KG1 (cell line): ENCODE measurements at regions not wholly inside any gene's neighbourhood (a gene's known extent, or its start where the extent isn't known, plus 50 kb on each side); places are given as distances from the start of the nearest gene placed in this dataset.
"Not testable (repeated sequence)": the region's sequence is repeated elsewhere in the genome, so short reads cannot be mapped to it uniquely, and the experiment has no call there.

Experiments used
- DNase-seq: peaks from one replicate; lab custom pipeline; 2025; lab: John Stamatoyannopoulos, UW

- no peak for DNase-seq
Observed at GRCh38 chr9:129313331-129313955, 135.4 kb upstream of the IER5L start.

GRCh38 chr9:129312251-129313122 is 134.4 kb upstream of the IER5L start:
- DNase-seq = no peak

- no peak for DNase-seq
Observed at GRCh38 chr9:129311643-129312042, 133.6 kb upstream of the IER5L start.

GRCh38 chr9:129310666-129311350 is 132.7 kb upstream of the IER5L start:
- DNase-seq = no peak

GRCh38 chr9:129309906-129310305 is 131.8 kb upstream of the IER5L start:
- no peak for DNase-seq

- no peak for DNase-seq
Observed at GRCh38 chr9:129309041-129309430, 131.0 kb upstream of the IER5L start.

DNA sequence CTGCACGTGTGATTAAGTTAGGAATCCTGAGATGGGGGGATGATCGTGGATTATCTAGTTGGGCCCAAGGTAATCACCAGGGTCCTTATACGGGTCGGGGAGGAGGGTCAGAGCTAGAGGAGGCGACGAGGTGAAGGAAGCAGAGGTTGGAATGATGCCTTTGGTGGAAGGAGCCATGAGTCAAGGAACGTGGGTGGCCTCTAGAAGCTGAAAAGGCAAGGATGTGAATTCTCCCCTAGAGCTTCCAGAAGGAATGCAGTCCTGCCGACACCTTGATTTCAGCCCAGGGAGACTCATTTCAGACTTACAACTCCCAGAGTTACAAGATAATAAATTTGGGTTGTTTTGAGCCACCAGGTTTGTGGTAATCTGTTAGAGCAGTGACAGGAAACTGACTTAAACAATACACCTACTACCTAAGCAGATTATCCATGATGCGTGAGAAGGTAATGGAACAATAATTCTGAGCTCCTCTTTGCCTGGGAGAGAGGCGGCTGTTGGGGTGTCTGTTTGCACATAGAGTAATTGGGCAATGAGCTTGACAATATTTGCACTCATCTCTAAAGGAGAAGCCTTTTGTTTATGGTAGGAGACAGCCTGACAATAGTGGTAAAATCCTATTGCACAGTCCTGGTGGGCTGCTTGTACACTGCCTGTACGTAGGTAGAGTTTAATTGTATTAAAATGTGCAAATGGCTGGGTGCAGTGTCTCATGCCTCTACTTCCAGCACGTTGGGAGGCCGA is 129.3 kb upstream of the IER5L start:
- no peak for DNase-seq

GRCh38 chr9:129306318-129306973 is 128.4 kb upstream of the IER5L start:
- DNase-seq = no peak

DNA sequence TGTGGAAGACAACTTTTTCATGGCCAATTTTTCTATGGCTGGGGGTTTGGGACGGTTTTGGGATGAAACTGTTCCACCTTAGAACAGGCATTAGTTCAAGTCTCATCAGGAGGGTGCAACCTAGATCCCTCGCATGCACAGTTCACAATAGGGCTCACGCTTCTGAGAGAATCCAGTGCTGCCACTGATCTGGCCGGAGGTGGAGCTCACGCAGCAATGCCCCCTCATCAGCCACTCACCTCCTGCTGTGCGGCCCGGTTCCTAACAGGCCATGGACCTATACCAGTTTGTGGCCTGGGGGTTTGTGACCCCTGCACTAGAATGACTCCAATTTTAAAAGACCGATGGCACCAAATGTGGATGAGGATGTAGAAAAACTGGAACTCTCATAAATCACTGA is 127.2 kb upstream of the IER5L start:
- no peak for DNase-seq

DNA sequence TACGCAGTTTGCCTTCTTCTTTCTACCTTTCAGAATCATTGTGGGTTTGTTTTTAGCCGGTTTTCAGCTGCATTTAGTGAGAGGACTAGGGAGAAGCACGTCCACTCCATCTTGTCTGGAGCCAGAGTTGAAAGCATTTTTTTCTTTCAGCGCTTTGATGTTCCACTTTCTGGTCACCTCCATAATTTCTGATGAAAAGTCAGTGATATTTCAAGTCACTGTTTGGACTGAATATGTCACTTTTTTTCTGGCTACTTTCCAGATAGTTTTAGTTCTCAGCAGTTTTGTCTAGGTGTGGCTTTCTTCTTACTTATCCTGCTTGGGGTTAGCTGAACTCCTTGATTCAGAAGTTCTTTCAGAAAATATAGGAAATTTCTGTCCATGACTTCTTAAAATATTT is 123.9 kb upstream of the IER5L start:
- no peak for DNase-seq

DNA sequence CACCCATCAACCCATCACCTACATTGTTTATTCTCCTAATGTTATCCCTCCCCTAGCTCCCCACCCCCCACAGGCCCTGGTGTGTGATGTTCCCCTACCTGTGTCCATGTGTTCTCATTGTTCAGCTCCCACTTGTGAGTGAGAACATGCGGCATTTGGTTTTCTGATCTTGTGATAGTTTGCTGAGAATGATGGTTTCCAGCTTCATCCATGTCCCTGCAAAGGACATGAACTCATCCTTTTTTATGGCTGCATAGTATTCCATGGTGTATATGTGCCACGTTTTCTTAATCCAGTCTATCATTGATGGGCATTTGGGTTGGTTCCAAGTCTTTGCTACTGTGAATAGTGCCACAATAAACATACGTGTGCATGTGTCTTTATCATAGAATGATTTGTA is 118.1 kb upstream of the IER5L start:
- not testable (repeated sequence) for DNase-seq

DNA sequence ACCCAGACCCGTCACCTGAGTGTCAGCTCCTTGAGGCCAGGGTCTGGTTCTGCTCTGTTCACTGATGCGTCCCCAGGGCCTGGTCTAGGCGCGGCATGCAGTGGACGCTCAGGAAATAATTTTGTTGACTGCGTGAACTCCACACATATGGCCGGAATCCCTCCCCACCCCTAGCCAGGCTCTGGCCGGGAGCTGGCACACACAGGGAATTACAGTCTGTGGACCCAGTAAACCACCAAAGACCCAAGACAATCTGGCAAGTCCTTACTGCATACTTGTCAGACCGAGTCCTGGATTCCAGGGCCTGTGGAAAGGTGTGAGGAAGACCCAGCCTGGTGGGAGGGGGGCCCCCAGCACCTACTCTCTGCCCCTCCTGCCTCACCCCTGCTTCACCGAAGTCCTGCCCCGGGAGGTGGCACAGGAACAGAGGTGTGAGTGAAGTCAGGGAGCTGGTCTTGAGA is 113.0 kb upstream of the IER5L start:
- DNase-seq = no peak

DNA sequence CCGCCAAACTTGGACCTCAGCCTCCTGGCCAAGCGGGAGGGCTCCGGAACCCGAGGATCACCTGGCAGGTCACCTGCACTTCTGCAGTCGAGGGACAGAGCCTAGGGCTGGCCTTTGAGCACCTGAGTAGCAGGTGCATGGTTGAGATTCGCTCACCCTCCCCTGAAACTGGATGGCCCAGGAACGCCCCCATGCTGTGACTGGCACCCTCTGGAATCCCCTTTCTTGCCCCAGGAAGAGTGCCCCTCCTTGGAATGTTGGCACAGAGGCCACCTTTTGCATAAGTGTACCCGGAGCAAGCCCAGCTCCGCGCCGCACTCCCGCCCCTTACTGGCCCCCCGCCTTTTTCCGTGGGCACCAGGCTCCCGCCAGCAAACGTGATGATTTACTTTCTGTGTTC is 112.5 kb upstream of the IER5L start:
- no peak for DNase-seq

GRCh38 chr9:129289883-129290282 is 111.8 kb upstream of the IER5L start:
- DNase-seq = no peak

DNA sequence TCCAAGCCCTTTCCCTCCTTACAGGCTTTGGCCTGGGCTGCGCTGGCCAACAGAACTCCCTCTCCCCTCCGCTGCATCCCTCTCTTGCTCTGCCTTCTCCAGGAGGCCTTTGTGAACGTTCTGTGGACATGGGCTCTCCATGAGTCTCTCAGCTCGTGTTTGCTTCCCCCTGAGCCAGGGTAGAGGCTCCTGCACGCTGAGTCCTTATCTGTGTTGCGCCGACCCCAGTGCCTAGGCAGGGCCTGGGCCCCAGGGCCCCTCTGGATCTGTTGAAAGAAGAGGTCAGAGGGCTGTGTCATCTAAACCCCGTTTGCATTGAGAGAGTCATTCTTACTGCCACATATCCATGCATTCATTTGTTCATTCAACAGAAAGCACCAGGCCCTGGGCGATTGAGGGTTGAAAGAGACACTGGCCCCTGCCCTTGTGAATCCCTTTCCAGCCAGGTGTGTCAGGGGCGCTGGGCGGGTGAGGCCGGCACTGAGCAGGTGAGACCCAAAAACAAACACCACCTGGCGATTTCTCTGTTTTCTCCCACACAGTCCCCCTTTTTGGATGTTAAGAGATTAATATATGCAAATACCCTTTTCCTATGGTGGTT is 111.2 kb upstream of the IER5L start:
- DNase-seq = no peak

DNA sequence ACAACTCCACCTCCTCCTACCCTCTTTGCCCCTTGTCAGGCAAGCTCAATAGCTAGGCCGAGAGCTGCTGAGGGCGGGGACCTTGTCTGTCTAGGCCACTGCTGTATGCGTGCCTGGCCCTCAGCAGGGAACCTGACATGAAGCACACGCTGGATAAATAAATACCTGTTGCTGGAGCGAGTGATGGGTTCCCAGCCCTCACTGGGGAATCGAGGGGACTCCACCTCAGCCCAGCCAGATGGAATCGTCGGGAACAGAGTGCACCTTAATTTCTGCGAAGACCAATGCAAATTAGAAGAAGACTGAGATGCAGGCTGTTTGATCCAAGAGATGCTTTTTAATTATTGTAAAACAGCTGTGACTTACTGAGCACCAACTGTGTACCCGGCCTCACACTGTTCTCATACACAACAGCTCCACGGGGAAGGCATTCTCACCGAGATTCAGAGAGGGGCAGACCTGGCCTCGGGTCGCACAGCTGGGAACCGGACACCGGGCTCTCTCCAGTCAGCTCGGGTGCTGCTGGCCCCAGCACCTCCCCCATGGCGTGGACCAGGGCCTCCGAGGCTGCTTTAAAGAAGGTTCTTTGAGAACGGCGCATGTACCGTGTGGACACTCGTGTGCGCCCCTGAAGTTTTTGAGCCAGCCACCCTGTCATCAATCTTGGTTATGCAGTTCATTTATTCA is 109.7 kb upstream of the IER5L start:
- no peak for DNase-seq

GRCh38 chr9:129285979-129286772 is 108.1 kb upstream of the IER5L start:
- DNase-seq = no peak

DNA sequence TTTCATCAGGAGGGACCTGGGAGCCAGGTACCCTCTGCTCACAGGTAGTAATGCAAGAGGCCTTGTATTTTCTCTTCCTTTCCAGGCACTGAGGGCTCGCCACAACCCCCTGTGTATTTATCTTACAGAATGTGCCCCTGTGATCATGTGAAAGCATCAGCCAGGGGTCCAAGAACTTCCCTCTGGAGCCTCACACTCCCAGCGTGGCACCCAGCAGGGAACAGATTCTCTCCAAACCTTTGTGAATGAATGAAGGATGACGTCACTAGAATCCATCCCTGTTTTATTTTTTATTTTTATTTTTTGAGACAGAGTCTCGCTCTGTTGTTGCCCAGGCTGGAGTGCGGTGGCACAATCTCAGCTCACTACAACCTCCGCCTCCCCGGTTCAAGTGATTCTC is 107.3 kb upstream of the IER5L start:
- no peak for DNase-seq

DNA sequence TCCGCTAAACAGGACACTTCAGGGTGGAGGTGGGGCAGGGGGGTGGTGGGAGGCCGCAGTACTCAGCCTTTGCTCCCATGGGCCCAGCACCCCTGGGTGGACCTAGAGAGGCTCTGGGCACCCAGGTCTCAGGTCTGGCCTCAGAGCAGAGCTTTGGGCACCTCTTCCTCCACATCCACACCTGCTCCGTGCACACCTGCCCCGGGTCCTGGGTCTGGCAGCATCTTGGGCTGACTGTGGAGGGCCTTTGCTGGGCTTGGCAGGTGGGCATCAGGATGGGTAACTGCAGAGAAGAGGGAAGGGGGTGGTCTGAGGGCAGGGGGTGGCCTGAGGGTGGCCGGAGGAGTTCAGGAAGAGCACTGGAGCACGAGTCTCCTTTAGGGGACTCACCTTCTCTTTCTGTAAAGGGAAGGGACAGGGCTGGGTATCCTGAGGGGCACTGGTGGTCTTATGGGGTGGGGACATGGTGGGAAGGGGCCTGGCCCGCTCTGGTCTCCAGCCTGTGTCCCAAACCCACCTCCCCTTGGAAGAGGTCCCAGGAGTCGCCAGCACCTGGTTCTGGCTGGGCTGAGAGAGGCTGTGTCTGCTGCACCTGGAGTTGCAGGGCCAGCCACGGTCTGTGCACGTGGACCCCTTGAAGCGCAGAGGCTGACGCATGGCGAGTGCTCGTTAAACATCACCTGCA is 106.7 kb upstream of the IER5L start:
- DNase-seq = no peak
